ENCODE measurements at regions not wholly inside any gene's neighbourhood (a gene's known extent, or its start where the extent isn't known, plus 50 kb on each side); places are given as distances from the start of the nearest gene placed in this dataset.

DNA sequence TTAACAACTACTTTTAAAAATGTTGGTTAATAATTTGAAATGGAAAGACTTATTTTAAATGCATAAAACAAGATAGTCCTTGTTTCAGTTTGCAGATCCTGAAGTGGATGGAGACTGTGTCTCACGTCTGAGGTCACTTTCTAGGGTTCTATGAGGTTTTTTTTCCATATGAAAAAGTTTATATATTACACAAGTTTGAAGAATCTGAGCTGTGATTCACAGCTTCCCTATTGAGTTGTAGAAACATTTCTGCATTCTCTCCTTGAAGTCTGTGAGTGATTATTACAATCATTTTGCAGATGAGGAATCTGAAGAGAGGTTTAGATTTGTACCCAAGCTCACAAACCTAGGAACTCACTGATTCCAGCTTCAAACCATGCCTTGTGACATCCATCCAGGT, 442.5 kb upstream of the KLF4 start:
- Histone ChIP-seq H3K4me3 (no peak overlapping the region), H3K9me3 (replicated peaks in 1 of 3) (no peaks in the 10 kb centered on the region), H3K36me3 (replicated peaks in 1 of 2) (no peaks in the 10 kb centered on the region), H3K27me3 (peaks cover 8% of the 10 kb centered on the region), H3K27ac (no peak overlapping the region), H3K4me1 (replicated peaks in 1 of 2) (no peaks in the 10 kb centered on the region)
- TF ChIP-seq, protein P1, sequence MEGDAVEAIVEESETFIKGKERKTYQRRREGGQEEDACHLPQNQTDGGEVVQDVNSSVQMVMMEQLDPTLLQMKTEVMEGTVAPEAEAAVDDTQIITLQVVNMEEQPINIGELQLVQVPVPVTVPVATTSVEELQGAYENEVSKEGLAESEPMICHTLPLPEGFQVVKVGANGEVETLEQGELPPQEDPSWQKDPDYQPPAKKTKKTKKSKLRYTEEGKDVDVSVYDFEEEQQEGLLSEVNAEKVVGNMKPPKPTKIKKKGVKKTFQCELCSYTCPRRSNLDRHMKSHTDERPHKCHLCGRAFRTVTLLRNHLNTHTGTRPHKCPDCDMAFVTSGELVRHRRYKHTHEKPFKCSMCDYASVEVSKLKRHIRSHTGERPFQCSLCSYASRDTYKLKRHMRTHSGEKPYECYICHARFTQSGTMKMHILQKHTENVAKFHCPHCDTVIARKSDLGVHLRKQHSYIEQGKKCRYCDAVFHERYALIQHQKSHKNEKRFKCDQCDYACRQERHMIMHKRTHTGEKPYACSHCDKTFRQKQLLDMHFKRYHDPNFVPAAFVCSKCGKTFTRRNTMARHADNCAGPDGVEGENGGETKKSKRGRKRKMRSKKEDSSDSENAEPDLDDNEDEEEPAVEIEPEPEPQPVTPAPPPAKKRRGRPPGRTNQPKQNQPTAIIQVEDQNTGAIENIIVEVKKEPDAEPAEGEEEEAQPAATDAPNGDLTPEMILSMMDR (IDR thresholded peaks at IDR 0.05): no peak
- no peak for TF ChIP-seq POLR2A (IDR thresholded peaks at IDR 0.05)
- DNase-seq: no peak
- intact Hi-C loops (cut with DNase I): no loop called here
- 58 to 79% (median 67%) methylated on average over 1 of the region's 1 CpG for WGBS, 4 donors

DNA sequence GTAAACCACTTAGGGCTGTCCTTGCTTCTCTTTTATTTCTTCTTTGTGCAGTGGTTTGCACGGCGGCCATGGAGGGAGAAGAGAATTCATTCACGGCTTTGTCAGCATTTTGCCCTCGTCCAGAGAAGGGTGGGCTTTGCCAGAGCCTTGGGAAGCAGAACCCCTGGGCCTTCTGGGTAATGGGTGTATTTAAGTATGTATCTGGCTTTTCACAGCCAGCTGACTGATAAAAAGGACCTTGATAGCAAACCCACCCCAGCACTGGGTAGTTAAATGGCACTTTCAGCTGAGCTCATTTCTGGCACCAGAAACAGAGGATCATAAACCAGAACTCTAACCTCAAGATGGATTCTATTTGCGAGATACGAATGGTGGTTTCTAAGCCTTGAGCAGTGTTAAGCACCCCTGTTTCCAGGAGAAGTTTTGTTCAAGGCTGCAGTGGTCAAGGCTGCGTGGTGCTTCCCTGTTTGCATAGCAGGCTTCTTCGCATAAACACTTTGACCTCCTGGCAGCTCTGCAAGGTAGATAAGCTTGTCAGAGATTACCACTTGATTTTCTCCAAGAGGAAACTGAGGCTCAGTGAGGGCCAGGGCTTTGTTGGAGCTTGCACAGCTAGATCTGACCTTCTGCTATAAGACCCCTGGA, 441.6 kb upstream of the KLF4 start:
- TF ChIP-seq POLR2A (IDR thresholded peaks at IDR 0.05): no peak
- TF ChIP-seq, protein P1 (IDR thresholded peaks at IDR 0.05): no peak
- Histone ChIP-seq H3K9me3 (replicated peaks in 1 of 3) (no peaks in the 10 kb centered on the region), H3K4me3 (no peak overlapping the region), H3K4me1 (replicated peaks in 1 of 2) (no peaks in the 10 kb centered on the region), H3K27me3 (peaks cover 8% of the 10 kb centered on the region), H3K36me3 (replicated peaks in 1 of 2) (no peaks in the 10 kb centered on the region), H3K27ac (no peak overlapping the region)
- DNase-seq: no peak
- WGBS, 4 donors: 55 to 75% (median 67%) methylated on average over 8 of the region's 8 CpGs
- intact Hi-C loops (cut with DNase I): no loop called here

DNA sequence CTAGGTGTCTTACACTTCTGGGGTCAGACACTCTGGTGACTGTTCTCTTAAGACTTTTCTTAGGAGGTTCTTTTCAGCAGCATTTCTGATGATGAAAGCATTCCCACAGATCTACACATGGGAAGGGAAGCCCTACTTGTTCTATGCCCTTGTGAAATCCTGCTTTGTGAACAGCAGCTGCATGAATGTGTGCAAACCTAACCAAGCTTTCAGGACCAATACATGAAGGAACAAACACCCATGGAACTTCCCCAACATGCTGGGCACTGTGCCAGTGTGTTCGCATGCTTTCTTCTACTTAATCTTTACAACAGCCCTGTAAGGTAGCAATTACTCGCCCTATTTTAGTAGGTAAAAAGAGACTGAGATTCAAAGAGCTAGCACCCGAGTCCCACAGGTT, 439.9 kb upstream of the KLF4 start:
- H3K27me3 ChIP-seq: peaks cover 8% of the 10 kb centered on the region
- 75 to 86% (median 80%) methylated on average over 3 of the region's 3 CpGs for WGBS, 4 donors
- intact Hi-C loops (cut with DNase I): no loop called here
- no peaks in the 10 kb centered on the region for H3K36me3 ChIP-seq (replicated peaks in 1 of 2)
- no peak for TF ChIP-seq POLR2A (IDR thresholded peaks at IDR 0.05)
- TF ChIP-seq, protein P1 (IDR thresholded peaks at IDR 0.05): no peak
- H3K4me1 ChIP-seq (replicated peaks in 1 of 2): no peaks in the 10 kb centered on the region
- H3K4me3 ChIP-seq: no peak overlapping the region
- H3K27ac ChIP-seq: no peak overlapping the region
- DNase-seq: peak; percentile 26 to 76 (median 60)
- no peaks in the 10 kb centered on the region for H3K9me3 ChIP-seq (replicated peaks in 1 of 3)

DNA sequence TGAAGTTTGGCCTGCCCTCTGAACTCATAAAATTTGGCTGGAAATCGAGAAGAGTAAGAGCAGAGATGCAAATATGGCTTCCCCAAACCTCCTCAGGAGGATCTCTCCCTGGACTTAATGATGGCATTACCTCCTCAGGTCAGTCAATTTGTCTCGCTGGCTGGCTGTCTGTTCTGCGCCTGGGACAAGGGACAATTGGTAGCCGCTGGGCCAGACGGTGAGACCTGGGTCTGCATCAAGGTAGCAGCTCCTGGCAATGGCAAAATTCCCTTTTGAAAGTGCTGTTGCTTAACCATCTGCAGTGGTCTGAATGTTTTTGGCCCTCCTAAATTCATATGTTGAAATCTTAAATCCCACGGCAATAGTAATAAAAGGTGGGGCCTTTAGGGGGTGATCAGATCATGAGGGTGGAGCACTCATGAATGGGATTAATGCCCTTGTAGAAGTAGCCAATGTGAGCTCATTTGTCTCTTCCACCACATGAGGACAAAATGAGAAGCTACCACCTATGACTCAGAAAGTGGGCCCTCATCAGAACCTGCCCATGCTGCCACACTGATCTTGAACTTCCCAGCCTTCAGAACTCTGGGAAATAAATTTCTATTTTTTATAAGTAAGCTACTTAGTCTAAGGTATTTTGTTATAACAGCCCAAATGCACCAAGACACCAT, 439.3 kb upstream of the KLF4 start:
- H3K9me3 ChIP-seq (replicated peaks in 1 of 3): no peaks in the 10 kb centered on the region
- H3K36me3 ChIP-seq (replicated peaks in 1 of 2): no peaks in the 10 kb centered on the region
- no peak for DNase-seq
- 76 to 91% (median 82%) methylated on average over 6 of the region's 6 CpGs for WGBS, 4 donors
- H3K27ac ChIP-seq: no peak overlapping the region
- intact Hi-C loops (cut with DNase I): no loop called here
- no peak overlapping the region for H3K4me3 ChIP-seq
- H3K4me1 ChIP-seq (replicated peaks in 1 of 2): no peaks in the 10 kb centered on the region
- TF ChIP-seq, protein P1 (IDR thresholded peaks at IDR 0.05): no peak
- no peak for TF ChIP-seq POLR2A (IDR thresholded peaks at IDR 0.05)
- peaks cover 4% of the 10 kb centered on the region for H3K27me3 ChIP-seq

All from adrenal gland (tissue), 9 donors.